ENCODE measurements at regions not wholly inside any gene's neighbourhood (a gene's known extent, or its start where the extent isn't known, plus 50 kb on each side); places are given as distances from the start of the nearest gene placed in this dataset.

GRCh38 chr13:30081331-30081730 lies 226.0 kb downstream of the KATNAL1 start:
- no peaks in the 10 kb centered on the region for H3K4me1 ChIP-seq (ENCODE audit: insufficient read depth, low read length, poor library complexity, severe bottlenecking)
- H3K9me3 ChIP-seq (ENCODE audit: low read depth, low read length, poor library complexity, severe bottlenecking), result peaks cover 3% of the 10 kb centered on the region
- H3K27me3 ChIP-seq (replicated peaks; ENCODE audit: insufficient read depth, low read depth, low read length, poor library complexity), result no peaks in the 10 kb centered on the region
- no TSS peak for BruUV-seq (replicated peaks)
- H3K36me3 ChIP-seq (ENCODE audit: insufficient read depth, low read length, poor library complexity, severe bottlenecking), result no peaks in the 10 kb centered on the region
- H3K27ac ChIP-seq (ENCODE audit: low read depth, low read length, poor library complexity, severe bottlenecking), result no peak overlapping the region
- POLR2A ChIA-PET (ENCODE audit: low non-redundant PET), result no interaction called here
- TF ChIP-seq EZH2 (IDR thresholded peaks at IDR 0.05; ENCODE audit: borderline replicate concordance, low read depth, low read length, poor library complexity, severe bottlenecking), result no peak
- TF ChIP-seq CTCF (conservative IDR thresholded peaks at IDR 0.05; ENCODE audit: low read depth, low read length), result no peak
- intact Hi-C loops (cut with micrococcal nuclease; ENCODE audit: unreplicated experiment), result no loop called here
- CTCF ChIA-PET, result no interaction called here
- DNase-seq (ENCODE audit: low spot score), result no peak
- H3K4me3 ChIP-seq (ENCODE audit: low read depth, low read length, poor library complexity, severe bottlenecking), result no peak overlapping the region

GRCh38 chr13:30079501-30079900 lies 227.8 kb downstream of the KATNAL1 start:
- CTCF ChIA-PET, result no interaction called here
- H3K27me3 ChIP-seq (replicated peaks; ENCODE audit: insufficient read depth, low read depth, low read length, poor library complexity), result no peaks in the 10 kb centered on the region
- no peaks in the 10 kb centered on the region for H3K9me3 ChIP-seq (ENCODE audit: low read depth, low read length, poor library complexity, severe bottlenecking)
- intact Hi-C loops (cut with micrococcal nuclease; ENCODE audit: unreplicated experiment), result no loop called here
- POLR2A ChIA-PET (ENCODE audit: low non-redundant PET), result no interaction called here
- DNase-seq (ENCODE audit: low spot score), result no peak
- no peaks in the 10 kb centered on the region for H3K4me1 ChIP-seq (ENCODE audit: insufficient read depth, low read length, poor library complexity, severe bottlenecking)
- H3K27ac ChIP-seq (ENCODE audit: low read depth, low read length, poor library complexity, severe bottlenecking), result no peak overlapping the region
- no TSS peak for BruUV-seq (replicated peaks)
- H3K4me3 ChIP-seq (ENCODE audit: low read depth, low read length, poor library complexity, severe bottlenecking), result no peak overlapping the region
- TF ChIP-seq EZH2 (IDR thresholded peaks at IDR 0.05; ENCODE audit: borderline replicate concordance, low read depth, low read length, poor library complexity, severe bottlenecking), result no peak
- no peak for TF ChIP-seq CTCF (conservative IDR thresholded peaks at IDR 0.05; ENCODE audit: low read depth, low read length)
- no peaks in the 10 kb centered on the region for H3K36me3 ChIP-seq (ENCODE audit: insufficient read depth, low read length, poor library complexity, severe bottlenecking)

- no TSS peak for BruUV-seq (replicated peaks)
These were observed 227.6 kb upstream of the UBL3 start for GRCh38 chr13:30078059-30078458.

More at GRCh38 chr13:30078059-30078458, 227.6 kb upstream of the UBL3 start:
- no peak for DNase-seq (ENCODE audit: low spot score)
- POLR2A ChIA-PET (ENCODE audit: low non-redundant PET), result no interaction called here
- Histone ChIP-seq H3K4me3 (ENCODE audit: low read depth, low read length, poor library complexity, severe bottlenecking) (no peak overlapping the region), H3K27ac (ENCODE audit: low read depth, low read length, poor library complexity, severe bottlenecking) (no peak overlapping the region), H3K36me3 (ENCODE audit: insufficient read depth, low read length, poor library complexity, severe bottlenecking) (no peaks in the 10 kb centered on the region), H3K27me3 (replicated peaks; ENCODE audit: insufficient read depth, low read depth, low read length, poor library complexity) (no peaks in the 10 kb centered on the region), H3K9me3 (ENCODE audit: low read depth, low read length, poor library complexity, severe bottlenecking) (no peaks in the 10 kb centered on the region), H3K4me1 (ENCODE audit: insufficient read depth, low read length, poor library complexity, severe bottlenecking) (no peaks in the 10 kb centered on the region)
- TF ChIP-seq CTCF (conservative IDR thresholded peaks at IDR 0.05; ENCODE audit: low read depth, low read length) (no peak), EZH2 (IDR thresholded peaks at IDR 0.05; ENCODE audit: borderline replicate concordance, low read depth, low read length, poor library complexity, severe bottlenecking) (no peak)
- CTCF ChIA-PET, result no interaction called here
- intact Hi-C loops (cut with micrococcal nuclease; ENCODE audit: unreplicated experiment), result no loop called here
